Esophagus muscularis mucosa (tissue), 4 donors: ENCODE measurements at regions not wholly inside any gene's neighbourhood (a gene's known extent, or its start where the extent isn't known, plus 50 kb on each side); places are given as distances from the start of the nearest gene placed in this dataset.
A peak's percentile ranks its signal among the peaks of the same experiment; 100 is the strongest.

Experiments
- DNase-seq: peaks from one replicate; pipeline ENCODE4 v3.0.0-alpha.2; 2017; ENCODE audit errors: extremely low spot score
- H3K27ac ChIP-seq, 4 donors: fragments of 200-600 bp; sonication (generic); replicated peaks in 1 of 4; 1 replicate in 3 of 4; 2 replicates in 1 of 4; pipeline ENCODE4 v1.5.1; 2016 to 2019; ENCODE audit warnings: mild to moderate bottlenecking in 1 of 4
- H3K27me3 ChIP-seq, 4 donors: fragments of 200-600 bp; sonication (generic); one replicate each; pipeline versions ENCODE4 v1.5.1 to v1.6.0; 2016 to 2019
- H3K36me3 ChIP-seq, 4 donors: fragments of 200-600 bp; sonication (generic); one replicate each; pipeline ENCODE4 v1.5.1; 2016 to 2019
- H3K4me1 ChIP-seq, 4 donors: fragments of 200-600 bp; sonication (generic); one replicate each; pipeline ENCODE4 v1.5.1; 2016 to 2019
- H3K4me3 ChIP-seq, 4 donors: fragments of 200-600 bp; sonication (generic); 1 replicate in 2 of 4; 2 replicates in 2 of 4; pipeline ENCODE4 v1.5.1; 2016 to 2019; ENCODE audit warnings: mild to moderate bottlenecking in 4 of 4, moderate library complexity in 1 of 4
- H3K9me3 ChIP-seq, 4 donors: fragments of 200-600 bp; sonication (generic); 1 replicate in 3 of 4; 2 replicates in 1 of 4; pipeline ENCODE4 v1.5.1; 2016 to 2019
- EP300 ChIP-seq: sonication (generic); formaldehyde crosslinking; IDR thresholded peaks from one replicate; pipeline ENCODE4 v1.6.1; 2017; ENCODE audit warnings: antibody characterized with exemption
- POLR2A ChIP-seq: fragments of 450-650 bp; IDR thresholded peaks from one replicate; pipeline ENCODE4 v1.6.1; 2017; ENCODE audit warnings: antibody characterized with exemption, moderate library complexity, mild to moderate bottlenecking, low read depth
- POLR2AphosphoS5 ChIP-seq, 2 donors: sonication (generic); formaldehyde crosslinking; IDR thresholded peaks; one replicate each; pipeline ENCODE4 v1.6.1; 2017; ENCODE audit warnings: antibody characterized with exemption in 2 of 2
- WGBS: methylation state at CpG from one replicate; pipeline ENCODE4 v1.1.5; 2018; 5-methylcytosine and 5-hydroxymethylcytosine counted together
- intact Hi-C: fragments of 100-400 bp; cut with DNase I; formaldehyde crosslinking; loops from one replicate; pipeline ENCODE4 v1.15.1; 2023
- TF ChIP-seq, protein P1 (sequence below), 3 experiments: fragments of 200-600 bp in 2 of 3; fragments of 450-650 bp in 1 of 3; sonication (generic) in 2 of 3; IDR thresholded peaks; one replicate each; pipeline ENCODE4 v1.5.1; 2017 to 2019; ENCODE audit warnings: antibody characterized with exemption in 3 of 3, mild to moderate bottlenecking in 2 of 3, moderate library complexity in 1 of 3

DNA sequence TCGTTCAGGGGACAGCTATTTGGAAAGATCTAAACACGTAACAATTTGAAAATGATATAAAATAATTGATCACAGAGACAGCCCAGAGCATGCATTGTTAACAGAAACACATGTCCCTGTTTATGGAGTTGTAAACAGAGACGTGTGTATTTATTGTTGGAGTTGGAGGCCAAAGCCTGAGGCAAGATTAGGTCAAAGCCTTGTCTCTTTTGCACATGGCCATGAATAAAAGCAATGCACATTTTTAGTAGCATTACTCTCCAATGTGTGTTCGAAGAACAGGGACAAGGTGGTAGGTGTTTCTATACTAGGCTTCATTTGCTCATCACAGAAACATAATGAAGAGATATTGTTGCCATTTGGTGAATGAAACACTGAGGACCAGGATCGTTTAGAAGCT is 841.5 kb upstream of the FANCL start:
- Histone ChIP-seq H3K4me1 (peaks cover 0 to 11% (median 4%) of the 10 kb centered on the region in 4 donors), H3K4me3 (no peak overlapping the region), H3K9me3 (no peaks in the 10 kb centered on the region), H3K27me3 (no peaks in the 10 kb centered on the region), H3K36me3 (no peaks in the 10 kb centered on the region), H3K27ac (no peak overlapping the region)
- intact Hi-C loops, result no loop called here
- TF ChIP-seq, protein P1, sequence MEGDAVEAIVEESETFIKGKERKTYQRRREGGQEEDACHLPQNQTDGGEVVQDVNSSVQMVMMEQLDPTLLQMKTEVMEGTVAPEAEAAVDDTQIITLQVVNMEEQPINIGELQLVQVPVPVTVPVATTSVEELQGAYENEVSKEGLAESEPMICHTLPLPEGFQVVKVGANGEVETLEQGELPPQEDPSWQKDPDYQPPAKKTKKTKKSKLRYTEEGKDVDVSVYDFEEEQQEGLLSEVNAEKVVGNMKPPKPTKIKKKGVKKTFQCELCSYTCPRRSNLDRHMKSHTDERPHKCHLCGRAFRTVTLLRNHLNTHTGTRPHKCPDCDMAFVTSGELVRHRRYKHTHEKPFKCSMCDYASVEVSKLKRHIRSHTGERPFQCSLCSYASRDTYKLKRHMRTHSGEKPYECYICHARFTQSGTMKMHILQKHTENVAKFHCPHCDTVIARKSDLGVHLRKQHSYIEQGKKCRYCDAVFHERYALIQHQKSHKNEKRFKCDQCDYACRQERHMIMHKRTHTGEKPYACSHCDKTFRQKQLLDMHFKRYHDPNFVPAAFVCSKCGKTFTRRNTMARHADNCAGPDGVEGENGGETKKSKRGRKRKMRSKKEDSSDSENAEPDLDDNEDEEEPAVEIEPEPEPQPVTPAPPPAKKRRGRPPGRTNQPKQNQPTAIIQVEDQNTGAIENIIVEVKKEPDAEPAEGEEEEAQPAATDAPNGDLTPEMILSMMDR (IDR thresholded peaks at IDR 0.05), result no peak
- TF ChIP-seq POLR2AphosphoS5 (IDR thresholded peaks at IDR 0.05), result no peak
- no peak for TF ChIP-seq POLR2A
- TF ChIP-seq EP300, result no peak
- WGBS, result 70% methylated on average over 5 of the region's 5 CpGs
- peak; percentile 26 for DNase-seq

DNA sequence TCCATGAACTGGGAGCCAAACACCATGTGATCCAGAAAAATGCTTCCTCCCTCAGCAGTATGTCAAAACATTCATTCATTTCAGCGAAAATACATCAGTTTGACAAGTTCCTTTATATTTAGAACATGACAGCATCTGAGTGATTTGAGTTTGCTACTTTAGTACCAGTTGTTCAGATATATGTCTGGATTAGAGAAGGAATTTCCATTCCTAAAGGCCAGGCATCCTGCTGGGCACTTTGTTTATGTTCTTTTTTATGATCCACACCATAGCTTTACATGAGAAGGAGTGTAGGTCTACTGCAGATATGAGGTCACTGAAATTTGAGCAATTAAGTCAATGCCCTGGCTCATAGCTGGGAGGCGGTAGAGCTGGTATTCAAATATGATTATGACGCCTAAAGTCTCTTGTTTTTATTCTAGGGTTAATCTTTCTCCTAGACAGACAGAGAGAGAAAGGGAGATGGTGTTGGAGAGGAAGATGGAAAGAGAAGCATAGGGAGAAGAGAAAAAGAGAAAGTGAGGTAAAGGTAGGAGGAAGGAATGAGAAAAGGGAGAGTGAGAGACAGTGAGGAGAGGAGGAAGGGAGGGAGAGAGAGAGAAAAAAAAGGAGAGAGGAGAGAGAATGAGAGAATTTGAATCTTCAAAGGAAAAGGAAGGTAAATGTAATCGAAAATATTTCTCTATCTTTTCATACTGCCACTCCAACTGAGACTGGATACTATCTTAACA is 839.5 kb upstream of the FANCL start:
- Histone ChIP-seq H3K4me3 (no peak overlapping the region), H3K36me3 (no peaks in the 10 kb centered on the region), H3K4me1 (peaks cover 0 to 11% (median 4%) of the 10 kb centered on the region in 4 donors), H3K27ac (no peak overlapping the region), H3K9me3 (no peaks in the 10 kb centered on the region), H3K27me3 (no peaks in the 10 kb centered on the region)
- no peak for DNase-seq
- intact Hi-C loops, result no loop called here
- 74% methylated on average over 4 of the region's 4 CpGs for WGBS
- TF ChIP-seq POLR2AphosphoS5 (IDR thresholded peaks at IDR 0.05), result no peak
- TF ChIP-seq POLR2A, result no peak
- TF ChIP-seq, protein P1 (IDR thresholded peaks at IDR 0.05), result no peak
- TF ChIP-seq EP300, result no peak

DNA sequence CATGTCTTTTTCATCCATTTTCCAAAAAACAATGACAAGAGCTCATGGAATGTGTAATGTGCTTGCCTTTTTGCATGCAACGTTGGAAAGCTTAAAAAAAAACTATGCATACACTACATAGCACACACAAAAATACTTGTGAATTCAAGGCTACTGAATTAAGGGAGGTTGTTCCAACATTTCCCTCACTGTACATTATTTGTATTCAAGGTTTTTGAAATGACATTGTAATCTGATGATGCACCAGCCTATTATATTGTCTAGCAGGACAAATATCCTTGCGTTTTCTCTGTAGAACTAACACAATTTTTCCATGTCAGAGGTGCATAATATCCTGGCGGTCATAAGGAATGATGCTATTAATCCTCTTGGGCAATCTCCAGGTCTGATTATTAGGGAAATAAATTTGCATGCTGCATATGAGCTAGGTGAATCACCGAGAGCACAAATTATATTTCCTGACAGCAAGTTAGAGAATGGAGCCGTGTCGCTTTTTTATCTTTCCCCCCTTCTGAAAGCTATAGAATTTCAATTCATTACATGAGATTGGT is 836.9 kb upstream of the FANCL start:
- 83% methylated on average over 6 of the region's 6 CpGs for WGBS
- TF ChIP-seq EP300 (no peak), POLR2AphosphoS5 (IDR thresholded peaks at IDR 0.05) (no peak), POLR2A (no peak)
- TF ChIP-seq, protein P1 (IDR thresholded peaks at IDR 0.05), result no peak
- intact Hi-C loops, result no loop called here

DNA sequence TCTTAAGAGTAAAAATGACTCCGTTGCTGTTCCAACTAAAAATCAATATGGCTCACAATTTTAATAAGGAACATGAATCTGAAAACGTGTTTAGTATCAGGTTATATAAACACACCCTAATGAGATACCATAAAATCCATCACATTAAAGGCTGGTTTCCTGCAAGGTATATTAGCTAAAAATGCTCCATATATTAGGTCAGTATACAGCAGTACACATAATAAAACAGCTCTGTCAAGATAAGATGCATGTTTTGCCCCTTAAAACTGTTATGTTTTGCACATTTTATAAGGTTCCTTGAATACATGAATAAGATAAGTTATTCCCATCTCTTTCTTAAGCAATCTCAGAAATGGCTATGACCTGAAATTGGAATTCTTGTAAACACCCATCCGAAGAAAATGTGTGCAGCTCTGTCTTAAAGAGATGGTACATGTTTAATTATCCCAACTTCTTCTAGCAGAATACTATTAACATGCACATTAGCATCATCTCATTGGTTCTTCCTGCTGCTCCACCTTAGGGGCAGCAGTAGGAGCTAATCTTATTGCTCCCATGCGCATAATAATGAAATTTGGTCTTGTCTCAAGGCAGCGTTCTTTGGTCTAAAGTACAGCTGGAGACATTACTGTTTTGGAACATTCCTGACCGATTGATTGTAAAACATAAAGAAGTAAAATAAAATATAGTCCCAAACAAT is 836.1 kb upstream of the FANCL start:
- TF ChIP-seq EP300, result no peak
- Histone ChIP-seq H3K27me3 (no peaks in the 10 kb centered on the region), H3K36me3 (no peaks in the 10 kb centered on the region), H3K9me3 (no peaks in the 10 kb centered on the region), H3K4me3 (no peak overlapping the region), H3K4me1 (peaks cover 0 to 11% (median 4%) of the 10 kb centered on the region in 4 donors), H3K27ac (no peak overlapping the region)
- 76% methylated on average over 6 of the region's 6 CpGs for WGBS
- DNase-seq, result no peak
- intact Hi-C loops, result no loop called here

More for the DNA sequence above, 836.9 kb upstream of the FANCL start:
- peak; percentile 14 for DNase-seq
- H3K9me3 ChIP-seq, result no peaks in the 10 kb centered on the region
- H3K4me1 ChIP-seq, result peaks cover 0 to 11% (median 4%) of the 10 kb centered on the region in 4 donors
- H3K4me3 ChIP-seq, result no peak overlapping the region
- no peak overlapping the region for H3K27ac ChIP-seq
- H3K36me3 ChIP-seq, result no peaks in the 10 kb centered on the region
- H3K27me3 ChIP-seq, result no peaks in the 10 kb centered on the region

DNA sequence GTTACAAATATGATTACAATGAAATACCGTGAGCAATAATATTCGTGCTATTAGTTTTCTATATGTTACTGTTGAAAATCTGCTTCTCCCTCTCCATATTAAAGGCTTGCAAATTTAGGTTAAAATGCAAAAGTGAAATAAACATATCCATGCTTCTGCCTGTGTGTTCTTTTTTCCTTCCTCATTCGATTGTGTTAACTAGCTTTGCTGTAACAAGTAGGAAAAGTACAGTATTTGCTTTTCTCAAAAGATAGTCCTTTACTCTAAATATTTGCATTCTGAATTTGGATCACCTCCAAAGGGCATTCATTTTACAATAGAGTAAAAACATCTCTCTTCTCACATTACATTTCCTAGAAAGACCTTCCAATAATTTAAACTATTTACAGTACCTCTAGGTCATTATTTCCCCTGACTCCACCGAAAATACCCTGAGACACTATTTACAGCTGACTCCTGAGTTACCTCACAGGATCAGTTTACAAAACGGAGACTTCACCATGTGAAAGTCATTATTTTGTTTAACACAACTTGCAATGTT is 835.0 kb upstream of the FANCL start:
- Histone ChIP-seq H3K27me3 (no peaks in the 10 kb centered on the region), H3K9me3 (peaks cover 0 to 4% (median 0%) of the 10 kb centered on the region in 4 donors), H3K4me1 (peaks cover 0 to 11% (median 4%) of the 10 kb centered on the region in 4 donors), H3K27ac (no peak overlapping the region), H3K4me3 (no peak overlapping the region), H3K36me3 (no peaks in the 10 kb centered on the region)
- peak; percentile 7 for DNase-seq
- TF ChIP-seq, protein P1 (IDR thresholded peaks at IDR 0.05), result no peak
- TF ChIP-seq EP300 (no peak), POLR2AphosphoS5 (IDR thresholded peaks at IDR 0.05) (no peak), POLR2A (no peak)
- 47% methylated on average over 5 of the region's 5 CpGs for WGBS
- intact Hi-C loops, result no loop called here
